Cardiac muscle cell (in vitro differentiated cells and primary cell): ENCODE measurements at regions not wholly inside any gene's neighbourhood (a gene's known extent, or its start where the extent isn't known, plus 50 kb on each side); places are given as distances from the start of the nearest gene placed in this dataset.
A peak's percentile ranks its signal among the peaks of the same experiment; 100 is the strongest.

Experiments used
- DNase-seq, 2 donors: peaks; one replicate each; pipeline versions ENCODE4 v3.0.0 to v3.0.0-alpha.2; 2010 to 2017; ENCODE audit warnings: low read depth in 1 of 2, low spot score in 1 of 2
- H3K27ac ChIP-seq: fragments of 200-600 bp; sonication (generic); 2 replicates; pipeline ENCODE4 v1.5.1; 2016
- H3K27me3 ChIP-seq: fragments of 200-600 bp; sonication (generic); 2 replicates; pipeline ENCODE4 v1.6.0; 2016; ENCODE audit warnings: control low read depth
- H3K36me3 ChIP-seq: fragments of 200-600 bp; sonication (generic); 2 replicates; pipeline ENCODE4 v1.5.1; 2016; ENCODE audit warnings: control low read depth
- H3K4me1 ChIP-seq: fragments of 200-600 bp; sonication (generic); 2 replicates; pipeline ENCODE4 v1.8.1; 2017; ENCODE audit warnings: low read depth, mild to moderate bottlenecking, mixed run types
- H3K4me3 ChIP-seq: fragments of 200-600 bp; sonication (generic); 2 replicates; pipeline ENCODE4 v1.5.1; 2016; ENCODE audit warnings: mild to moderate bottlenecking
- H3K9me3 ChIP-seq: fragments of 200-600 bp; sonication (generic); 2 replicates; pipeline ENCODE4 v1.5.1; 2017; ENCODE audit warnings: low read depth, mild to moderate bottlenecking, control low read depth
- CTCF ChIP-seq: IDR thresholded peaks from 2 replicates; pipeline ENCODE4 v1.5.1; 2012; ENCODE audit warnings: low read depth, mild to moderate bottlenecking, low read length

- Histone ChIP-seq H3K4me3 (no peak overlapping the region), H3K27me3 (no peaks in the 10 kb centered on the region), H3K36me3 (no peaks in the 10 kb centered on the region), H3K9me3 (no peaks in the 10 kb centered on the region), H3K27ac (no peak overlapping the region), H3K4me1 (no peaks in the 10 kb centered on the region)
- peak in 1 of 2 donors; percentile 29 for DNase-seq
- no peak for TF ChIP-seq CTCF
Observed at GRCh38 chr18:56258178-56258577, 380.2 kb downstream of the TXNL1 start.

- no peaks in the 10 kb centered on the region for H3K27me3 ChIP-seq
- peak in 1 of 2 donors; percentile 72 for DNase-seq
- no peaks in the 10 kb centered on the region for H3K4me1 ChIP-seq
- no peak overlapping the region for H3K27ac ChIP-seq
- no peaks in the 10 kb centered on the region for H3K36me3 ChIP-seq
- no peak overlapping the region for H3K4me3 ChIP-seq
- no peak for TF ChIP-seq CTCF
- H3K9me3 ChIP-seq = no peaks in the 10 kb centered on the region
Observed at GRCh38 chr18:56257205-56257604, 381.2 kb downstream of the TXNL1 start.

- no peaks in the 10 kb centered on the region for H3K4me1 ChIP-seq
- TF ChIP-seq CTCF = no peak
- H3K36me3 ChIP-seq = no peaks in the 10 kb centered on the region
- no peak for DNase-seq
- H3K27me3 ChIP-seq = no peaks in the 10 kb centered on the region
- no peaks in the 10 kb centered on the region for H3K9me3 ChIP-seq
- H3K27ac ChIP-seq = no peak overlapping the region
- no peak overlapping the region for H3K4me3 ChIP-seq
Observed at GRCh38 chr18:56256659-56257058, 381.7 kb downstream of the TXNL1 start.

GRCh38 chr18:56255381-56255780 lies 383.0 kb downstream of the TXNL1 start:
- no peak overlapping the region for H3K27ac ChIP-seq
- TF ChIP-seq CTCF = no peak
- no peaks in the 10 kb centered on the region for H3K36me3 ChIP-seq
- DNase-seq = no peak
- no peaks in the 10 kb centered on the region for H3K9me3 ChIP-seq
- no peak overlapping the region for H3K4me3 ChIP-seq
- H3K27me3 ChIP-seq = no peaks in the 10 kb centered on the region
- H3K4me1 ChIP-seq = no peaks in the 10 kb centered on the region

GRCh38 chr18:56252456-56252855 lies 385.9 kb downstream of the TXNL1 start:
- no peaks in the 10 kb centered on the region for H3K36me3 ChIP-seq
- no peak for DNase-seq
- H3K4me3 ChIP-seq = no peak overlapping the region
- H3K4me1 ChIP-seq = no peaks in the 10 kb centered on the region
- TF ChIP-seq CTCF = no peak
- no peaks in the 10 kb centered on the region for H3K27me3 ChIP-seq
- H3K9me3 ChIP-seq = no peaks in the 10 kb centered on the region
- no peak overlapping the region for H3K27ac ChIP-seq

GRCh38 chr18:56248610-56249235 lies 389.7 kb downstream of the TXNL1 start:
- H3K4me1 ChIP-seq = no peaks in the 10 kb centered on the region
- H3K27me3 ChIP-seq = no peaks in the 10 kb centered on the region
- no peak overlapping the region for H3K4me3 ChIP-seq
- no peaks in the 10 kb centered on the region for H3K9me3 ChIP-seq
- no peak overlapping the region for H3K27ac ChIP-seq
- no peaks in the 10 kb centered on the region for H3K36me3 ChIP-seq
- TF ChIP-seq CTCF = no peak
- DNase-seq = no peak
